Keratinocyte (primary cell): ENCODE measurements at regions not wholly inside any gene's neighbourhood (a gene's known extent, or its start where the extent isn't known, plus 50 kb on each side); places are given as distances from the start of the nearest gene placed in this dataset.

Experiments used
- CTCF ChIP-seq, 3 experiments: IDR thresholded peaks in 1 of 3; conservative IDR thresholded peaks in 1 of 3; optimal IDR thresholded peaks in 1 of 3; 2 replicates in 2 of 3; 3 replicates in 1 of 3; pipeline versions ENCODE3 to v1.5.1; 2011; ENCODE audit warnings: low read length in 3 of 3, mild to moderate bottlenecking in 3 of 3, moderate library complexity in 2 of 3, control low read depth in 1 of 3, inconsistent platforms in 1 of 3; ENCODE audit not compliant: insufficient read depth in 2 of 3; ENCODE audit errors: extremely low read depth in 1 of 3
- EZH2 ChIP-seq: IDR thresholded peaks from one replicate; pipeline ENCODE4 v1.6.1; 2012; ENCODE audit warnings: inconsistent platforms, mild to moderate bottlenecking, low read length, moderate library complexity

GRCh38 chr16:77137045-77137444 is 53.9 kb upstream of the MON1B start:
- TF ChIP-seq CTCF (optimal IDR thresholded peaks at IDR 0.05 in 1 of 3, IDR thresholded peaks at IDR 0.05 in 1 of 3, conservative IDR thresholded peaks at IDR 0.05 in 1 of 3; ENCODE audit: extremely low read depth in 1 of 3, insufficient read depth in 2 of 3, low read length in 3 of 3) (no peak), EZH2 (no peak)
